Ovary (tissue), 3 donors: ENCODE measurements at regions not wholly inside any gene's neighbourhood (a gene's known extent, or its start where the extent isn't known, plus 50 kb on each side); places are given as distances from the start of the nearest gene placed in this dataset.

ENCODE experiments used
- CTCF ChIP-seq, 3 donors: fragments of 450-650 bp in 2 of 3; fragments of 200-600 bp in 1 of 3; IDR thresholded peaks; one replicate each; pipeline versions ENCODE4 v1.5.1 to v1.8.0; 2016 to 2022; ENCODE audit warnings: antibody characterized with exemption in 3 of 3, mild to moderate bottlenecking in 1 of 3
- POLR2A ChIP-seq: fragments of 450-650 bp; IDR thresholded peaks from one replicate; pipeline ENCODE4 v1.6.1; 2017; ENCODE audit warnings: antibody characterized with exemption, mild to moderate bottlenecking, moderate library complexity
- donor health status: DM: no; HTN: no; CAD: no.

DNA sequence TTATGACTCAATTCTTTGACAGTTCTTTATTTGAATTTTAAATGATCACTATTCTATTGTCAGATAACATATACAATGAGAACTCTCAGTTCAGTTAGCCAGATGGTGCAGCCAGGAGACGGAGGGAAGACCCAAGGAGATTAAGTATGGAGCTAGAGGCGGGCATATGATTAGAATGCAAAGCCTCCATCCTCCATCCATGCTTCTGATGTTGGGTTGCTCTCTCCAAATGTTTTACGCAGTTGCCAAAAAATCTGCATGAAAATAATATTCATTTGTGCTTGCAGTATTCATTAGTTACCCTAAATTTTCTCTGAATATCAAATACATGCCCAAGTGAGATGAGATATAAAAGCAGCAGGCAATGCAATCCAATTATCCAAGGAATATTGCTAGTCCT is 874.8 kb downstream of the C4orf33 start:
- no peak for TF ChIP-seq CTCF (IDR thresholded peaks at IDR 0.05)
- no peak for TF ChIP-seq POLR2A
